ENCODE measurements at regions not wholly inside any gene's neighbourhood (a gene's known extent, or its start where the extent isn't known, plus 50 kb on each side); places are given as distances from the start of the nearest gene placed in this dataset.
"Not testable (repeated sequence)": the region's sequence is repeated elsewhere in the genome, so short reads cannot be mapped to it uniquely, and the experiment has no call there.

- no peaks in the 10 kb centered on the region for H3K4me1 ChIP-seq (ENCODE audit: insufficient read depth, poor library complexity, severe bottlenecking)
- no peak overlapping the region for H3K4me3 ChIP-seq (ENCODE audit: severe bottlenecking)
- no peaks in the 10 kb centered on the region for H3K27me3 ChIP-seq (ENCODE audit: insufficient read depth, poor library complexity, severe bottlenecking)
- H3K36me3 ChIP-seq (ENCODE audit: low read depth) = no peaks in the 10 kb centered on the region
- no peak for TF ChIP-seq CTCF (IDR thresholded peaks at IDR 0.05; ENCODE audit: poor library complexity, severe bottlenecking)
- ATAC-seq (ENCODE audit: low read depth) (no peak), DNase-seq (ENCODE audit: low spot score) (no peak)
- no peak overlapping the region for H3K27ac ChIP-seq (ENCODE audit: poor library complexity, severe bottlenecking)
- H3K9me3 ChIP-seq (ENCODE audit: severe bottlenecking) = no peaks in the 10 kb centered on the region
Measured at GRCh38 chr18:42336139-42336538, 381.1 kb downstream of the PIK3C3 start.

- H3K9me3 ChIP-seq (ENCODE audit: severe bottlenecking); H3K4me1 ChIP-seq (ENCODE audit: insufficient read depth, poor library complexity, severe bottlenecking); H3K27ac ChIP-seq (ENCODE audit: poor library complexity, severe bottlenecking); H3K4me3 ChIP-seq (ENCODE audit: severe bottlenecking); H3K27me3 ChIP-seq (ENCODE audit: insufficient read depth, poor library complexity, severe bottlenecking); ATAC-seq (ENCODE audit: low read depth); H3K36me3 ChIP-seq (ENCODE audit: low read depth); DNase-seq (ENCODE audit: low spot score): not testable (repeated sequence)
Measured at GRCh38 chr18:42337337-42337736, 382.3 kb downstream of the PIK3C3 start.

DNA sequence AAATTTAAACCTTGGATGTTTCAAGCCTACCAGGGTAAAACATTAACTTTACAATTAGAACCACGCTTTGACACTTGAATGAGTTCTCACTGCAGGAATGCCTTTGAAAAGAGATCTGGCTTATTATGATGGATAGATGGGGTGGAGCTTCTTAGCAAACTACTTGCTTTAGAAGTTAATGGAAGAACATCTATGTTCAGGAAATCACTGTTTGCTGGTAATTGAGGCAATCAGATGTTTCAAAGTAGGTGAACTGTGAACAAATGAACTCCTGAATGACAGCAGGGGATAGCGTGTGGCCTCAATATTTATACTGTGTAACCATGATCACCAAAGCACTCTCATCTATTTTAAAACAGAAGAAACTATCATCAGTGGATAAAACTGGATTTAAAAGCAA is 383.6 kb downstream of the PIK3C3 start:
- Histone ChIP-seq H3K36me3 (ENCODE audit: low read depth) (no peaks in the 10 kb centered on the region), H3K4me1 (ENCODE audit: insufficient read depth, poor library complexity, severe bottlenecking) (no peaks in the 10 kb centered on the region), H3K9me3 (ENCODE audit: severe bottlenecking) (no peaks in the 10 kb centered on the region), H3K4me3 (ENCODE audit: severe bottlenecking) (no peak overlapping the region), H3K27me3 (ENCODE audit: insufficient read depth, poor library complexity, severe bottlenecking) (no peaks in the 10 kb centered on the region), H3K27ac (ENCODE audit: poor library complexity, severe bottlenecking) (no peak overlapping the region)
- ATAC-seq (ENCODE audit: low read depth) (no peak), DNase-seq (ENCODE audit: low spot score) (no peak)
- no peak for TF ChIP-seq CTCF (IDR thresholded peaks at IDR 0.05; ENCODE audit: poor library complexity, severe bottlenecking)

- no peak overlapping the region for H3K27ac ChIP-seq (ENCODE audit: poor library complexity, severe bottlenecking)
- no peaks in the 10 kb centered on the region for H3K9me3 ChIP-seq (ENCODE audit: severe bottlenecking)
- H3K4me3 ChIP-seq (ENCODE audit: severe bottlenecking) = no peak overlapping the region
- no peaks in the 10 kb centered on the region for H3K36me3 ChIP-seq (ENCODE audit: low read depth)
- no peaks in the 10 kb centered on the region for H3K27me3 ChIP-seq (ENCODE audit: insufficient read depth, poor library complexity, severe bottlenecking)
- ATAC-seq (ENCODE audit: low read depth) (no peak), DNase-seq (ENCODE audit: low spot score) (no peak)
- no peak for TF ChIP-seq CTCF (IDR thresholded peaks at IDR 0.05; ENCODE audit: poor library complexity, severe bottlenecking)
- H3K4me1 ChIP-seq (ENCODE audit: insufficient read depth, poor library complexity, severe bottlenecking) = no peaks in the 10 kb centered on the region
Measured at GRCh38 chr18:42339372-42339771, 384.3 kb downstream of the PIK3C3 start.

DNA sequence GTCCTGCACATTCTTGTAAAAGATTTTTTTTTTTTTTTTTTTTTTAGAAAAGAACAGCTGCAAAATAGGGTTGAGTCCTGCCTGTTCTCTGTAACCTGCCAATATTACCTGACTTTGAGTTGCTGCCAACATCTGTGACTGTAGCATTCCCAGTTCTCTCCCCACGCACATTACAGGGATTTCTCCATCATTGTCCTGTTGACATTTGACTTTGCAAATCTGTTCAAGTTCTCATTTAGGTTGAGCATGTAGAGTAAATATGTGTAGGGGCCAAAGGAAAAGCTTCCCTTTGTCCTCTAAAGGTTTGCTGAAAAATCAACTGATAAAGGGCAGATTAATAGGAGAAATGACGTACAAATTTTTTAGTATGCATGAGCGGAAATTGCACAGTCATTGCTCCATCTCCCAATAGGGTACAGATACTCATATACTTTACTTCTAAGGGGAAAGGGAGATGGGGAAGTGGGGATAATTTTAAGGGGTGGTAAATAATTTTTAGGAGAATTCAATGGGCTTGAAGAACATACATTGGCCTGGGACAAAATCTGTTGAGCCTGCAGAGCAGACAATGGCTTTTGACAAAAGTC is 385.5 kb downstream of the PIK3C3 start:
- Histone ChIP-seq H3K27ac (ENCODE audit: poor library complexity, severe bottlenecking) (no peak overlapping the region), H3K4me3 (ENCODE audit: severe bottlenecking) (no peak overlapping the region), H3K27me3 (ENCODE audit: insufficient read depth, poor library complexity, severe bottlenecking) (no peaks in the 10 kb centered on the region), H3K4me1 (ENCODE audit: insufficient read depth, poor library complexity, severe bottlenecking) (no peaks in the 10 kb centered on the region), H3K36me3 (ENCODE audit: low read depth) (no peaks in the 10 kb centered on the region), H3K9me3 (ENCODE audit: severe bottlenecking) (no peaks in the 10 kb centered on the region)
- no peak for TF ChIP-seq CTCF (IDR thresholded peaks at IDR 0.05; ENCODE audit: poor library complexity, severe bottlenecking)
- ATAC-seq (ENCODE audit: low read depth) = no peak
- DNase-seq (ENCODE audit: low spot score) = no peak
